Stimulated activated CD4-positive, alpha-beta T cell treated with anti-CD3 and anti-CD28 coated beads, Interleukin-2, amount 100 ng/mL, for 24 hours (primary cell): ENCODE measurements at regions not wholly inside any gene's neighbourhood (a gene's known extent, or its start where the extent isn't known, plus 50 kb on each side); places are given as distances from the start of the nearest gene placed in this dataset.
"Not testable (repeated sequence)": the region's sequence is repeated elsewhere in the genome, so short reads cannot be mapped to it uniquely, and the experiment has no call there.

ENCODE experiments used
- DNase-seq, 2 donors: peaks; one replicate each; pipeline ENCODE4 v3.0.0-alpha.2; 2020

DNA sequence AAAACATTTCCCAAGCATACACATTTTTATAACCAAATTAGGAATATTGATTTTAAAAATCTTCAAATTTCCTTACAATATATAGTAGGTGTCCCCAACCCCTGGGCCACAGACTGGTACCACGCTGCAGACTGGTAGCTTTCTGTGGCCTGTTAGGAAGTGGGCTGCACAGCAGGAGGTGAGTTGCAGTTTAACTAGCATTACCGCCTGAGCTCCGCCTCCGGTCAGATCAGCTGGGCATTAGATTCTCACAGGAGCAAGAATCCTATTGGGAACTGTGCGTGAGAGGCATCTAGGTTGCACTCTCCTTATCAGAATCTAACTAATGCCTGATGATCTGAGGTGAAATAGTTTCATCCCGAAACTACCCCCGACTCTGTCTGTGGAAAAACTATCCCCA lies 62.1 kb downstream of the ZWINT start:
- no peak for DNase-seq

DNA sequence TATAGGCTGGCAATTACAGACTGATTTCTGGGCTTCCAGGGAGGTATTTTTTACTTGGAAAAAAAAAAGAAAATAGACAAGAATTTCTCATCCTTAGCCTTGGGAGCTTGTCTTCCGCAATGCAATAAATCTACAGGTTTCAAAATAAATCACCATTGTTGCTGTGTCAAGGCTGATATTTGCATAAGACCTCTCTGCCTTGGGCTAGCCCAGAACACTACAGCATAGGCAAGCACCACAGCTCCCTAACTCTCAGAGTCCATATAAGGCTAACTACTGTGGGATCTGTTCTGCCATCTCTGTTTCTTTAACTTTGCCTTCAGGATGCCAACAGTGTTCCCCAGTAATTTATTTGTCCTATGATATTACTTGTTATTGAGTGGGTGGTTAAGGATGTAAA lies 64.4 kb downstream of the ZWINT start:
- DNase-seq = no peak

- DNase-seq = no peak
Observed at GRCh38 chr10:56288403-56288802, 72.7 kb downstream of the ZWINT start.

- no peak for DNase-seq
Observed at GRCh38 chr10:56286096-56286495, 75.0 kb downstream of the ZWINT start.

- no peak for DNase-seq
Observed at GRCh38 chr10:56279270-56279669, 81.8 kb downstream of the ZWINT start.

DNA sequence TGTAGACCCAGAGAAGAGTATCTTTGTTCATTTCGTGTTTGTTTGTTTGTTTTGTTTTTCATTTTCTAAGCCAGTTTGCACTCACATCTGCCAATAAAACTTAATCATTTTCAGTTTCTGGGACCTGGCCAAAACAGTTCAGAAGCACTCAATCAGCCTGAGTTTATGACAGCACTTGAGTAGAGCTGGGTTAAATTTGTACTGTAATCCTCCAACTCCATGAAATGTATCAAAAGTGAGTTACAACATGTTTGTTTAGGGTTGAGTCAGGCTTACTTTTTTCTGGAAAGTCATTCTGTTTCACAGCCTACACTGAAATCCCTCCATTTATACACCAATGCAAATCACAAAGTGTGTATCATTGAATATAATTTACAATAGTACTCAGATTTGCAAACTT lies 91.9 kb downstream of the ZWINT start:
- no peak for DNase-seq

GRCh38 chr10:56266120-56266519 lies 94.9 kb downstream of the ZWINT start:
- DNase-seq = no peak

GRCh38 chr10:56258991-56259390 lies 102.1 kb downstream of the ZWINT start:
- no peak for DNase-seq

GRCh38 chr10:56258378-56258777 lies 102.7 kb downstream of the ZWINT start:
- no peak for DNase-seq

DNA sequence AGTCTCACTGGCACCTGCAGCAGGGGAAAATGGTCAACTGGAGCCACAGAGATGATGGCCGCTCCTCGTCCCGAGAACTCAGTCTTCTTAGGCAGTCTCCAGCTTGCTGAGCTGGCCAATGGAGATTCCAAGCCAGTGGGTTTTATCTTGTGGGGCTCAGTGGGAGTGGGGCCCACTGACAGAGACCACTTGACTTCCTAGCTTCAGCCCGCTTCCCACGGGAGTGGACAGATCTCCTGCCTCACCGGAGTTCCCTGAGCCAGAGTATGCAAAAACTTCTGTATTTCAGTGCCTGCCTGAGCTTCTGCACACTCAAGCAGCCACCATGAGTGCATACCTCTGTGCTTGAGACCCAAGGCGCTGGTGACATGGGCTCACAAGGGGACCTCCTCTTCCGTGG lies 105.8 kb downstream of the ZWINT start:
- no peak for DNase-seq

DNA sequence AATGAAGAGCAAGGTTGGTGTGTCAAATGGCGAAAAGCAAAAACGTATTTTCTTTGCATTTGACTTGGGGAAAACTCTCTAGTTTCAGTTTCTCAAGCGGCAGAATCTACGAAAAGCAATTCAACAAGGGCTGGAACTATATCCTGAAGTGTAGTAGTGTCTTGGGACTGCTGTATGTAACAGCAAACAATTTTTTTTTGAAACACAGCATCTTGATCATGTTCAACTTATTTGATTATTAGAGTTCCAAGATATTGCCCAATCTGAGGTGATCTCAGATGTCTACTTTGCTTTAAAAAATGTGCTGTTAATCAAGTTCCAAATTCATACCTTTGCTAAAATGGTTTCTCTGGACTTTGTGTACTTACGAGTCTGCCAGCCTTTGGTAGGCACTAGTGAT lies 120.6 kb downstream of the ZWINT start:
- DNase-seq = no peak

DNA sequence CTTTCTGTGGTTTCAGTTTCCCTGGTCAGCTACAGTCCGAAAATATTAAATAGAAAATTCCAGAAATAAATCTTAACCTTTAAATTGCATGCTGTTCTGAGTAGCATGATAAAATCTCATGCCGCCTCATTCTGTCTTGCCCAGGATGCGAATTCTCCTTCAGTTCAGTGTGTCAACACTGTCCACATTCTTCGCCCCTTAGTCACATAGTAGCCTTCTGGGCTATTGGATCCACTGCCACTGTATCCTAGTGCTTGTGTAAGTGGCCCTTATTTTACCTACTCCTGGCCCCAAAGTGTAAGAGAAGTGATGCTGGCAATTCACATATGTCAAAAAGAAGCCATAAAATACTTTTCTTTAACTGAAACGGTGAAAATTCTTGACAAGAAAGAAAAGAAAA lies 129.6 kb downstream of the ZWINT start:
- no peak for DNase-seq

GRCh38 chr10:56222237-56222636 lies 138.8 kb downstream of the ZWINT start:
- no peak for DNase-seq

- DNase-seq = no peak
Observed at GRCh38 chr10:56212951-56213350, 148.1 kb downstream of the ZWINT start.

GRCh38 chr10:56181607-56182006 lies 179.5 kb downstream of the ZWINT start:
- DNase-seq = no peak

GRCh38 chr10:56178210-56178609 lies 182.8 kb downstream of the ZWINT start:
- DNase-seq = no peak

- DNase-seq = not testable (repeated sequence)
Observed at GRCh38 chr10:56155091-56155513, 206.0 kb downstream of the ZWINT start.

DNA sequence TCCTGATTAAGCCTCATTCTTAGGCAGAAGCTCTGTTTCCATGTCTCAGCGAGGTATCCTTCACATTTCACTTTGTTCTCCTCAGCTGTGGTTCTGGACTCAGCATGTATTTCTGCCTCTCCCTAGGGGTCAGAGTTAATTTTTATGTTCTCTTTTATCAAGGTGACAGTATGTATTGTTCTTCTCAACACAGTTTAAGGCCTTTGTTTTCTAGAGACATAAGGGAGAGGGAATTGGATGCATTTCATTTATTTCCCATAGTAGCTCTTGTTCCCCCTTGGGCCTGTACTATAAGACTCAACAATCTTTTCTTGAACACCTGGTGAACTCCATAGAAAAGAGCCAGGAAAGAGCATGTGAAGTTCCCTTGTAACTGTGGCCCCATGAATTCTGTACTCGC lies 214.3 kb downstream of the ZWINT start:
- no peak for DNase-seq

- no peak for DNase-seq
Observed at GRCh38 chr10:56142092-56142728, 218.8 kb downstream of the ZWINT start.

DNA sequence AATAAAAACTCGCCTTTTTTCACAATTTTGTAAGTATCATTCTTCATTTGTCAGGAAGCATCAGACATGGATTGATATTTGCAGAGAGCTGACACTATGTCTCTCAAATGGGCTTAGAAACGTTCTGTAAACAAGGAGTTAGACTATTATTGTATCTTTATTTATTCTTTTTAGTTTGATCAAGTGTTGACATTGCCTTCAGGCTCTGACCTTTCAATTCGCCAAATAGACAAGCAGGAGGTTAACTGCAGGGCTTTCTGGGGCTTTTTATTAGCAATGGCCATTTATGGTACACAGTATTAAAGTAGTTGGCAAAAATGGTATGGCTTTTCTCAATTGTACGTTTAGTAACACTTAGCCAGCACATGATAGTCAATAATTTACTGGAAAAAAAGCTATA lies 221.7 kb downstream of the ZWINT start:
- no peak for DNase-seq

GRCh38 chr10:56135828-56136227 lies 225.2 kb downstream of the ZWINT start:
- DNase-seq = no peak

DNA sequence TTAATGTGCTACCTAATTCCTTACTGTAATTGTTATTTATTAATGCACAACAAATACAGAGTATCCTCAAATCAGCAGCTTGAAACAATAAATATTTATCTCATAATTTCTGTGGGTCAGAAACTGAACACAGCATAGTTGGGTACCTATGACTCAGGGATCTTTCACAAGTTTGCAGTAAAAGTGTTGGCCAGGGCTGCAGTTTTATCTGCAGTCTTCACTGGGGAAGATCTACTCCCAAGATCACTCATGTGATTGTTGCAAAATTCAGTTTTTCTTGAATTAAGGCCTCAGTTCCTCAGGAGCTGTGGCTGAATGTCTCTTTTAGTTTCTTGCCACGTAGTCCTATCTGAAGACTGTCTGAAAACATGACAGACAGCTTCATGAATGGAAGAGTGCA lies 237.8 kb downstream of the ZWINT start:
- no peak for DNase-seq

GRCh38 chr10:56116684-56117083 lies 244.4 kb downstream of the ZWINT start:
- DNase-seq = no peak

- DNase-seq = no peak
Observed at GRCh38 chr10:56109454-56109853, 251.6 kb downstream of the ZWINT start.

- DNase-seq = no peak
Observed at GRCh38 chr10:56104923-56105322, 256.1 kb downstream of the ZWINT start.

GRCh38 chr10:56104487-56104886 lies 256.6 kb downstream of the ZWINT start:
- DNase-seq = no peak
